GM12892 (cell line): ENCODE measurements at regions not wholly inside any gene's neighbourhood (a gene's known extent, or its start where the extent isn't known, plus 50 kb on each side); places are given as distances from the start of the nearest gene placed in this dataset.

Experiments
- POLR2A ChIP-seq: IDR thresholded peaks from 2 replicates; pipeline ENCODE4 v1.6.1; 2011; ENCODE audit warnings: low read depth, low read length, control low read depth
- POLR2AphosphoS5 ChIP-seq: IDR thresholded peaks from 2 replicates; pipeline ENCODE4 v1.6.1; 2011; ENCODE audit warnings: low read depth, low read length, control low read depth

DNA sequence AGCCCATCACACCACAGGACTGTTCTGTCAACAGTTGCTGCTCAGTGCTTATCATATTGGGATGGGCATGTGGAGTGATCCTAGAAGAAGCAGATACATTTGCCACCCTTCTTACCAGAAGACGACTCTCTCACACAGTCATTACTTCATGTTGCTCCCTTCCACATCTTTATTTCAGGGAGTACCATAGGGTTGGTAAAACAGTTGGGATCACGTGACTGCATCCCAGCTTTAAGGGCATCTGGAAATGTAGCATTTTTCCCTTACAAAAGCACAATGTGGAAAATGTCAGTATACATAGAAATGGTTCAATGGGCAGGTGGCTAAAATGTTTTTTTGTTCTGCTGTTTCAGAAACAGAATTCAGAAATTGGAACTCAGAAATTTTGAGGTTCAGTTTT, 791.0 kb downstream of the OTOL1 start:
- TF ChIP-seq POLR2A (no peak), POLR2AphosphoS5 (no peak)
